HepG2 (cell line): ENCODE measurements at regions not wholly inside any gene's neighbourhood (a gene's known extent, or its start where the extent isn't known, plus 50 kb on each side); places are given as distances from the start of the nearest gene placed in this dataset.

Experiments used
- ATAC-seq: fragments of 200-7000 bp; cut with Tn5 transposase; 3 replicates; pipeline ENCODE4 v1.9.1; 2020; ENCODE audit warnings: mild to moderate bottlenecking, moderate library complexity
- BruUV-seq: library from RNA; stranded (reverse); fragments of 400-500 nt; replicated peaks from 2 replicates; lab custom pipeline; 2021; lab: Mats Ljungman, UMichigan
- CTCF ChIA-PET: fragments of 300-600 bp; formaldehyde crosslinking; extraction: SDS; loops from one replicate; lab custom pipeline; 2021; ENCODE audit warnings: low total read pairs, inconsistent platforms, low intra/inter-chr PET ratio; lab: Yijun Ruan, JAX
- POLR2A ChIA-PET: fragments of 350-600 bp; sonication (Branson Sonifier 250); formaldehyde crosslinking; loops from one replicate; lab custom pipeline; 2020; ENCODE audit warnings: antibody characterized with exemption, inconsistent platforms; lab: Yijun Ruan, JAX
- DNase-seq: peaks from one replicate; pipeline ENCODE4 v3.0.0-alpha.2; 2015; ENCODE audit warnings: low spot score
- FAIRE-seq: peaks from 3 replicates; lab custom pipeline; 2011; peaks lifted over from hg19 to GRCh38; lab: Jason Lieb, UNC
- H2AFZ ChIP-seq: one replicate; pipeline ENCODE4 v1.6.1; 2011; ENCODE audit warnings: low read length, inconsistent platforms
- H3K27ac ChIP-seq: fragments of 300-600 bp; 3 replicates; pipeline ENCODE4 v1.8.0; 2011; ENCODE audit warnings: mixed run types, mild to moderate bottlenecking, mixed read lengths, low read length, inconsistent platforms; ENCODE audit not compliant: insufficient read depth; ENCODE audit errors: extremely low read length
- H3K27me3 ChIP-seq, 2 experiments: fragments of 200-600 bp in 1 of 2; 2 replicates in 1 of 2; 3 replicates in 1 of 2; pipeline versions ENCODE4 v1.6.0 to v1.8.0; 2011; ENCODE audit warnings: low read length in 2 of 2, mild to moderate bottlenecking in 2 of 2, moderate library complexity in 2 of 2, inconsistent platforms in 1 of 2; ENCODE audit not compliant: insufficient read depth in 2 of 2, control insufficient read depth in 1 of 2
- H3K36me3 ChIP-seq, 2 experiments: fragments of 200-600 bp in 1 of 2; replicated peaks in 1 of 2; 2 replicates in 1 of 2; 3 replicates in 1 of 2; pipeline versions ENCODE4 v1.5.1 to v1.8.0; 2011; ENCODE audit warnings: low read length in 2 of 2, inconsistent platforms in 1 of 2; ENCODE audit not compliant: insufficient read depth in 2 of 2, control insufficient read depth in 1 of 2
- H3K4me1 ChIP-seq: 2 replicates; pipeline ENCODE4 v1.5.1; 2012; ENCODE audit warnings: low read length, inconsistent platforms; ENCODE audit not compliant: insufficient read depth
- H3K4me2 ChIP-seq: 2 replicates; pipeline ENCODE4 v1.6.0; 2011; ENCODE audit warnings: low read depth, low read length, inconsistent platforms
- H3K4me3 ChIP-seq, 3 experiments: fragments of 200-600 bp in 1 of 3; sonication (generic), shearing (Covaris generic) in 1 of 3; replicated peaks in 1 of 3; 2 replicates each; pipeline ENCODE4 v1.5.1; 2011 to 2016; ENCODE audit warnings: low read length in 3 of 3, inconsistent platforms in 2 of 3, low read depth in 2 of 3, mild to moderate bottlenecking in 2 of 3, control low read depth in 1 of 3, mixed read lengths in 1 of 3; ENCODE audit not compliant: insufficient read depth in 1 of 3
- H3K79me2 ChIP-seq: one replicate; pipeline ENCODE4 v1.6.1; 2011; ENCODE audit warnings: low read length, inconsistent platforms; ENCODE audit not compliant: insufficient read depth
- H3K9ac ChIP-seq: 2 replicates; pipeline ENCODE4 v1.6.0; 2011; ENCODE audit warnings: mild to moderate bottlenecking, low read depth, low read length, inconsistent platforms; ENCODE audit not compliant: insufficient read depth
- H3K9me3 ChIP-seq: 2 replicates; pipeline ENCODE4 v1.5.1; 2012; ENCODE audit warnings: mild to moderate bottlenecking, low read length
- H4K20me1 ChIP-seq: 2 replicates; pipeline ENCODE4 v1.6.0; 2011; ENCODE audit warnings: inconsistent platforms, mild to moderate bottlenecking, low read length, moderate library complexity; ENCODE audit not compliant: insufficient read depth
- FOSL2 ChIP-seq: sonication (generic); formaldehyde crosslinking; IDR thresholded peaks from 2 replicates; pipeline ENCODE4 v1.4.0; 2020; ENCODE audit warnings: missing genetic modification reagents
- MTF1 ChIP-seq: sonication (generic); formaldehyde crosslinking; IDR thresholded peaks from 2 replicates; pipeline ENCODE4 v1.5.0; 2020; ENCODE audit warnings: missing genetic modification reagents
- SMARCE1 ChIP-seq: fragments of 450-650 bp; IDR thresholded peaks from 2 replicates; pipeline ENCODE4 v1.6.1; 2017; ENCODE audit warnings: borderline replicate concordance
- ZBTB38 ChIP-seq: sonication (generic); formaldehyde crosslinking; IDR thresholded peaks from 2 replicates; pipeline ENCODE4 v1.5.1; 2020; ENCODE audit warnings: mild to moderate bottlenecking, missing genetic modification reagents
- ZNF569 ChIP-seq: sonication (generic); formaldehyde crosslinking; IDR thresholded peaks from 2 replicates; pipeline ENCODE4 v1.5.0; 2020; ENCODE audit warnings: mild to moderate bottlenecking, missing genetic modification reagents, moderate library complexity, borderline replicate concordance
- ZNF703 ChIP-seq: sonication (generic); formaldehyde crosslinking; IDR thresholded peaks from 2 replicates; pipeline ENCODE4 v1.5.1; 2020; ENCODE audit warnings: missing genetic modification reagents, mild to moderate bottlenecking, moderate library complexity, borderline replicate concordance
- ZNF709 ChIP-seq: sonication (generic); formaldehyde crosslinking; IDR thresholded peaks from 2 replicates; pipeline ENCODE4 v1.5.0; 2020; ENCODE audit warnings: mild to moderate bottlenecking, missing genetic modification reagents
- WGBS: methylation state at CpG from one replicate; pipeline ENCODE4 v1.1.6; 2017; ENCODE audit warnings: low lambda C conversion rate; 5-methylcytosine and 5-hydroxymethylcytosine counted together
- in situ Hi-C: cut with HindIII; loops from 2 replicates; pipeline ENCODE4 v1.10.0; 2017; ENCODE audit warnings: low pct_unique_long_range_greater_than_20kb; ENCODE audit not compliant: extremely low pct_ligation_motif_present
- intact Hi-C: fragments of 100-400 bp; cut with micrococcal nuclease; formaldehyde crosslinking; loops from one replicate; pipeline ENCODE4 v1.10.0; 2022; ENCODE audit not compliant: unreplicated experiment
- TF ChIP-seq, protein P1 (sequence below): IDR thresholded peaks from 2 replicates; pipeline ENCODE4 v1.6.1; 2016; ENCODE audit warnings: missing compliant biosample characterization, missing genetic modification reagents, borderline replicate concordance

DNA sequence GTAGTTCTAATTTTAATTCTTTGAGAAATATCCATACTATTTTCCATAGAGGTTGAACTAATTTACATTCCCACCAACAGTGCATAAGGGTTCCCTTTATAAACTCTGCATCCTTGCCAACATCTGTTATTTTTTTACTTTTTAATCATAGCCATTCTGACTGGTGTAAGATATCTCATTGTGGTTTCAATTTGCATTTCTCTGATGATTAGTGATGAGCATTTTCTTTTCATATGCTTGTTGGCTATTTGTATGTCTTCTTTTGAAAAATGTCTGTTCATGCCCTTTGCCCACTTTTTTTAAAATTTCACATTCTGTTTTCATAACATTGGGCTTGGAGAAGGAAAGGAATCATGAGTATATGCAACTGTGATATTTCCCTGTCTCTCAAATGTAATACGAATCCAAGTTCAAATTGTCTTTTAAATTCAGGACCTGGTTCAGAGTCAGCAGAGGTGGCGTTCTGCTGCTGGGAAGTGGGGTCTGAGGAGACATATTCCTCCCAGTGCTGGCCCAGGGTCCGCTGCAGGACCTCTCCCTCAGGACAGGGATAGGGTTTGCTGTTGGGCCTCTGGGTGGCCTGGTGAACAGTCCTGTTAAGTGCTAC, 81.2 kb upstream of the ETV6 start:
- no peak overlapping the region for H3K4me2 ChIP-seq
- intact Hi-C loops, result no loop called here
- no peaks in the 10 kb centered on the region for H4K20me1 ChIP-seq
- 3% methylated on average over 3 of the region's 3 CpGs for WGBS
- H2AFZ ChIP-seq, result no peak overlapping the region
- ATAC-seq (no peak), FAIRE-seq (no peak), DNase-seq (no peak)
- no peak overlapping the region for H3K4me3 ChIP-seq
- no peak overlapping the region for H3K9ac ChIP-seq
- BruUV-seq, result no TSS peak
- ChIA-PET POLR2A (no interaction called here), CTCF (no interaction called here)
- no peaks in the 10 kb centered on the region for H3K79me2 ChIP-seq
- no peaks in the 10 kb centered on the region; a peak in 1 of 5 replicates for H3K27me3 ChIP-seq
- no peaks in the 10 kb centered on the region for H3K36me3 ChIP-seq
- no peaks in the 10 kb centered on the region for H3K9me3 ChIP-seq
- no peak for TF ChIP-seq MTF1 (CRISPR knock-in tag)
- no peak for TF ChIP-seq ZNF709 (CRISPR knock-in tag)
- no peak for TF ChIP-seq SMARCE1
- TF ChIP-seq FOSL2, result no peak
- TF ChIP-seq ZNF569 (CRISPR knock-in tag), result no peak
- TF ChIP-seq ZBTB38 (CRISPR knock-in tag), result no peak
- TF ChIP-seq ZNF703 (CRISPR knock-in tag), result no peak
- TF ChIP-seq, protein P1, sequence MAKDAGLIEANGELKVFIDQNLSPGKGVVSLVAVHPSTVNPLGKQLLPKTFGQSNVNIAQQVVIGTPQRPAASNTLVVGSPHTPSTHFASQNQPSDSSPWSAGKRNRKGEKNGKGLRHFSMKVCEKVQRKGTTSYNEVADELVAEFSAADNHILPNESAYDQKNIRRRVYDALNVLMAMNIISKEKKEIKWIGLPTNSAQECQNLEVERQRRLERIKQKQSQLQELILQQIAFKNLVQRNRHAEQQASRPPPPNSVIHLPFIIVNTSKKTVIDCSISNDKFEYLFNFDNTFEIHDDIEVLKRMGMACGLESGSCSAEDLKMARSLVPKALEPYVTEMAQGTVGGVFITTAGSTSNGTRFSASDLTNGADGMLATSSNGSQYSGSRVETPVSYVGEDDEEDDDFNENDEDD (CRISPR knock-in tag), result no peak
- H3K4me1 ChIP-seq, result no peaks in the 10 kb centered on the region
- H3K27ac ChIP-seq, result no peak overlapping the region
- in situ Hi-C loops, result loop anchor here (25.0 kb wide), 1 partner anchor 744 kb away; no protein-coding TSS in a partner anchor
